HEK293 (cell line): ENCODE measurements at regions not wholly inside any gene's neighbourhood (a gene's known extent, or its start where the extent isn't known, plus 50 kb on each side); places are given as distances from the start of the nearest gene placed in this dataset.

ENCODE experiments used
- CTCF ChIP-seq: fragments of 450-650 bp; formaldehyde crosslinking; IDR thresholded peaks from 2 replicates; pipeline ENCODE4 v1.5.1; 2016; ENCODE audit warnings: missing biosample characterization, missing genetic modification characterization
- KLF1 ChIP-seq: fragments of 450-650 bp; formaldehyde crosslinking; IDR thresholded peaks from 2 replicates; pipeline ENCODE4 v1.5.1; 2016; ENCODE audit warnings: missing biosample characterization, missing genetic modification characterization
- ZBTB20 ChIP-seq: fragments of 450-650 bp; formaldehyde crosslinking; IDR thresholded peaks from 2 replicates; pipeline ENCODE4 v1.5.1; 2016; ENCODE audit warnings: missing biosample characterization, missing genetic modification characterization

- TF ChIP-seq ZBTB20 (tag by site-specific recombination) (no peak), CTCF (tag by site-specific recombination) (no peak), KLF1 (tag by site-specific recombination) (no peak)
Measured at GRCh38 chr5:175223291-175223690, 220.7 kb downstream of the DRD1 start.
